Activated CD4-positive, alpha-beta memory T cell treated with anti-CD3 and anti-CD28 coated beads, Interleukin-2, amount 10 ng/mL, durations not matched to agents 7 days and 5 days (primary cell): ENCODE measurements at regions not wholly inside any gene's neighbourhood (a gene's known extent, or its start where the extent isn't known, plus 50 kb on each side); places are given as distances from the start of the nearest gene placed in this dataset.
A peak's percentile ranks its signal among the peaks of the same experiment; 100 is the strongest.

Source experiments
- CTCF ChIA-PET: fragments of 350-600 bp; sonication (Branson Sonifier 250); formaldehyde crosslinking; loops from one replicate; lab custom pipeline; 2021; ENCODE audit warnings: antibody characterized with exemption, inconsistent platforms; lab: Charles Lee
- POLR2A ChIA-PET: fragments of 350-600 bp; sonication (Branson Sonifier 250); formaldehyde crosslinking; loops from one replicate; lab custom pipeline; 2021; ENCODE audit warnings: antibody characterized with exemption; lab: Charles Lee
- DNase-seq: peaks from one replicate; pipeline ENCODE4 v3.0.0-alpha.2; 2020
- H3K27ac Mint-ChIP-seq: one replicate; pipeline ENCODE4 v1.8.0; 2021; ENCODE audit warnings: mild to moderate bottlenecking, mixed read lengths
- H3K27me3 Mint-ChIP-seq: one replicate; pipeline ENCODE4 v1.8.0; 2021; ENCODE audit warnings: mixed read lengths
- H3K36me3 Mint-ChIP-seq: one replicate; pipeline ENCODE4 v1.8.0; 2021; ENCODE audit warnings: low read depth, mixed read lengths
- H3K4me1 Mint-ChIP-seq: one replicate; pipeline ENCODE4 v1.8.0; 2021; ENCODE audit warnings: mixed read lengths
- H3K4me3 Mint-ChIP-seq: one replicate; pipeline ENCODE4 v1.8.0; 2021; ENCODE audit warnings: mild to moderate bottlenecking, mixed read lengths
- H3K9me3 Mint-ChIP-seq: one replicate; pipeline ENCODE4 v1.8.0; 2021; ENCODE audit warnings: mixed read lengths

DNA sequence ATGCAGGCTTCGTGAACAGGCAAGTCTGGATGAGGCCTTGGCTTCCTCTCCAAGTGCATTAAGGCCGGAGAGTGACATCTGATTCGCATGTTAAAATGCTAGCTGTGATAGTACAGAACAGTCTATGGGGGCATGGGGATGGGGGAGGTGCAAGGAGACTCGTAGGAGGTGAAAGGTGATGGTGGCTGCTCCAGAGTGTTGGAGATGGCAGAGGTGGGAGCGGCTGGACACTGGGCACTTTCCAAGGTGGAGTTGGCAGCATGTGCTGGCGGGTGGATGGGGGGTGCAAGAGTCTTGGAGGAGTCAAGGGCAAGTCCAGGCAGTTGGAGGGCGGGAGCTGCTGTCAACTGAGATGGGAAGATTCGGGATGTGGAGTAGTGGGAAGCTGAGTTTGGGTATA lies 350.9 kb upstream of the TNRC6C start:
- no peaks in the 10 kb centered on the region for H3K9me3 Mint-ChIP-seq
- peaks cover 24% of the 10 kb centered on the region for H3K4me1 Mint-ChIP-seq
- no peak for DNase-seq
- H3K4me3 Mint-ChIP-seq = no peak overlapping the region
- H3K27me3 Mint-ChIP-seq = peaks cover 1% of the 10 kb centered on the region
- POLR2A ChIA-PET = no interaction called here
- no peak overlapping the region for H3K27ac Mint-ChIP-seq
- H3K36me3 Mint-ChIP-seq = peaks cover 2% of the 10 kb centered on the region
- CTCF ChIA-PET = interaction anchor here (0.6 kb wide), 1 partner anchor 176 kb away, joined by 7 read pairs; no protein-coding TSS in a partner anchor

DNA sequence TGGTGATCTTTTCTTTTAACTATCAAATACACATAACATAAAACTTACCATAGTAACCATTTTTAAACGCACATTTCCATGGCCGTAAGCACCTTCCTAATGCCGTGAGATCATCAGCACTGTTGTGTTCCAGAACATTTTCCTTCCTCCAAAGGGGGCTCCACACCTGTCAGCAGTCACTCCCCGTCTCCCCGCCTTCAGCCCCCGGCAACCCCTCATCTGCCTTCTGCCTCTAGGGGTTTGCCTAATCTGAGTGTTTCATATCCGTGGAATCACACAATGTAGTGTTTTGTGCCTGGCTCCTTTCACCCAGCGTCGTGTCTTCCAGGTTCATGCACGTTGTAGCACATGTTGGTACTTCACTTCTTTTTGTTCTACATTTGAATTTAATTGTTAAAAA lies 350.1 kb upstream of the TNRC6C start:
- Mint-ChIP-seq H3K4me3 (no peak overlapping the region), H3K4me1 (peaks cover 24% of the 10 kb centered on the region), H3K27ac (no peak overlapping the region), H3K27me3 (peaks cover 1% of the 10 kb centered on the region), H3K36me3 (peaks cover 2% of the 10 kb centered on the region), H3K9me3 (no peaks in the 10 kb centered on the region)
- ChIA-PET CTCF (no interaction called here), POLR2A (no interaction called here)
- DNase-seq = no peak

DNA sequence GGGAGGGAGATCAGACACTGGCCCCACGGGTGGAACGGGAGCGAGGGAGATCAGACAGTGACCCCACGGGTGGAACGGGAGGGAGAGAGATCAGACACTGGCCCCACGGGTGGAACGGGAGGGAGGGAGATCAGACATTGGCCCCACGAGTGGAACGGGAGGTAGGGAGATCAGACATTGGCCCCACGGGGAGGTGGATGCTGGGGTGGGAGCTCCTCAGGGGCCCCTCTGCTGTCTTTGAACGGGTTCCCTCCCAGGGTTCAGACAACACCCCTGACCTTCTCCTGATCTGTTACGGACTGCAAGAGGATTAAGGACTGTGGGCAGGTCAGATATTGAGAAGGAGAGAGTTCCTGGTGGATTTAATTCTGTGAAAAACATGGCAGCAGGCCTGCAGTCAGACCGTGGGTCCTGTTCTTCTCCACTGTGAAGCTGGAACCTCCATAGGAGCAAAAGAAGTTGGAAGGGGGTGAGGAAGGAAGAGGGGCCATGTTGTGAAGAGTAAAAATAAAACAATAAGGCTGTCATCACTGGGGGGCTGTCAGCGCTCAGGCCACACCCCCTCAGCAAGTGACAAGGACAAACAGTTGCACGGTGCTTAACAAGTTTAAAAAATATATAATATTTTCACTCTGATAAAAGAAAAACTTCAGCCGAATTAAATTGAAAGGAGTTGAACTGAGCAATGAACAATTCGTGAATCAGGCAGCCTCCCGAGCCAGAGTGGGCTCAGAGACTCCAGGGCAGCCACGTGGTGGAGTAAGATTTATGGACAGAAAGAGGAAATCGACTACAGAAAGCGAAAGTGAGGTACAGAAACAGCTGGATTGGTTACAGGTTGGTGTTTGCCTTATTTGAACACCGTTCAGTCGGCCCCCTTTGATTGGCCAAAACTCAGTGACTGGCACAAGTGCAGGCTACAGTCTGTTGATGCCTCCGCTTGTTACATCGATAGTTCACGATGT lies 348.7 kb upstream of the TNRC6C start:
- peak overlapping the region; percentile 52 for H3K27ac Mint-ChIP-seq
- H3K4me1 Mint-ChIP-seq = peaks cover 24% of the 10 kb centered on the region
- CTCF ChIA-PET = interaction anchor here (0.5 to 1.6 kb wide), 5 partner anchors 40 to 404 kb away, joined by 3 to 7 read pairs (median 3); no protein-coding TSS in a partner anchor
- H3K27me3 Mint-ChIP-seq = peaks cover 5% of the 10 kb centered on the region
- H3K9me3 Mint-ChIP-seq = no peaks in the 10 kb centered on the region
- H3K4me3 Mint-ChIP-seq = peak overlapping the region; percentile 26
- peaks cover 2% of the 10 kb centered on the region for H3K36me3 Mint-ChIP-seq
- peak; percentile 72 for DNase-seq
- POLR2A ChIA-PET = interaction anchor here (0.7 to 2.2 kb wide), 5 partner anchors 55 to 348 kb away, joined by 3 to 8 read pairs (median 6); partner anchors contain the start of gene TNRC6C

DNA sequence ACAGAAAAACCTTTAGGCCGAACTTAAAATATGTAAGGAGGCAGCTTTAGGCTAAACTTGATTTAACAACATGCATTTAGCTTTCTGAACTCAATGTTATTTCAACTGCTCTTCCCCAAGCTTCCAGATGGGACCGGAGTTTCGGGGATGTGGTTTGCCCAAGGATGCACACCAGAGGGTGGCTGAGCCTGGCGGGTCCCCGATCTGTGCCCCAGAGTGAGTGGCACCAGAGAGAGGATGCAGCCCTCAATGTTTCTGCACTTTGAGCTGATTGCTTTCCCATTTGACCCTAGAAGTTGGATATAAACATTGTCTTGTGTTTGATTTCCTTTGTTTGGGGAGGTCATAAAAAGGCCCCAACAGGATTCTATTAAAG lies 348.0 kb upstream of the TNRC6C start:
- Mint-ChIP-seq H3K36me3 (peaks cover 2% of the 10 kb centered on the region), H3K4me3 (peak overlapping the region; percentile 41), H3K27ac (peak overlapping the region; percentile 52), H3K27me3 (peaks cover 5% of the 10 kb centered on the region), H3K9me3 (no peaks in the 10 kb centered on the region), H3K4me1 (peaks cover 24% of the 10 kb centered on the region)
- DNase-seq = no peak
- ChIA-PET POLR2A (interaction anchor here (0.7 to 2.2 kb wide), 6 partner anchors 54 to 348 kb away, joined by 3 to 8 read pairs (median 5); partner anchors contain the start of gene TNRC6C), CTCF (interaction anchor here (0.5 to 1.6 kb wide), 5 partner anchors 39 to 403 kb away, joined by 3 to 7 read pairs (median 3); no protein-coding TSS in a partner anchor)

DNA sequence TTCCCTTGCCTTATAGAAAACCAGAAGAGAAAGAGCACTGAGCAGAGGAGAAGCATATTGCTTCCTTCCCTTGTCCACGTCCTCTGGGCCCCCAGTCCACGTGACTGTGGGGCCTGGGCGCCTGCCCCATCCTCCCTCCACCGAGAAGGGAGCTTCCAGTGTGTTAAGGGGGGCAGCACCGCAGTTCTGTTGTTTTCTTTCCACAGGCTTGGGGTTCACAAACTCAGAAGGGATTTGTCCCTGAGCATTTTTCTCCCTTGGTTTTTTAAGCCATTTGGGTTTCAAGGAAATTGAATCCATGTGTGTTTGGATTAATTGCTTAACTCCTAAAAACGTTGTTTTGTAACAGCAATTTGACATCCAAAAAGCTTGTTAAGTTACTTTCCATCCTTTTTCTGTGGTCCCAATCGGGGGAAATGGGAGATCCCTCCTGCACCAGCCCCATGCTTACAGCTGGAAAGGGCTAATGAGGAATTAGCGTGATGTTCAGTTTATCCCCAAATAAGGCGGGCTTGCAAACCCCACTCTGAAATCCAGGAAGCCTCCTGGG lies 347.5 kb upstream of the TNRC6C start:
- H3K4me1 Mint-ChIP-seq = peaks cover 24% of the 10 kb centered on the region
- DNase-seq = peak; percentile 15
- no peak overlapping the region for H3K4me3 Mint-ChIP-seq
- CTCF ChIA-PET = interaction anchor here (1.1 to 1.6 kb wide), 3 partner anchors 39 to 286 kb away, joined by 3 to 7 read pairs (median 3); no protein-coding TSS in a partner anchor
- no peaks in the 10 kb centered on the region for H3K9me3 Mint-ChIP-seq
- no peak overlapping the region for H3K27ac Mint-ChIP-seq
- H3K36me3 Mint-ChIP-seq = peaks cover 2% of the 10 kb centered on the region
- POLR2A ChIA-PET = interaction anchor here (0.7 to 2.2 kb wide), 5 partner anchors 54 to 347 kb away, joined by 3 to 8 read pairs (median 6); partner anchors contain the start of gene TNRC6C
- H3K27me3 Mint-ChIP-seq = peaks cover 5% of the 10 kb centered on the region

DNA sequence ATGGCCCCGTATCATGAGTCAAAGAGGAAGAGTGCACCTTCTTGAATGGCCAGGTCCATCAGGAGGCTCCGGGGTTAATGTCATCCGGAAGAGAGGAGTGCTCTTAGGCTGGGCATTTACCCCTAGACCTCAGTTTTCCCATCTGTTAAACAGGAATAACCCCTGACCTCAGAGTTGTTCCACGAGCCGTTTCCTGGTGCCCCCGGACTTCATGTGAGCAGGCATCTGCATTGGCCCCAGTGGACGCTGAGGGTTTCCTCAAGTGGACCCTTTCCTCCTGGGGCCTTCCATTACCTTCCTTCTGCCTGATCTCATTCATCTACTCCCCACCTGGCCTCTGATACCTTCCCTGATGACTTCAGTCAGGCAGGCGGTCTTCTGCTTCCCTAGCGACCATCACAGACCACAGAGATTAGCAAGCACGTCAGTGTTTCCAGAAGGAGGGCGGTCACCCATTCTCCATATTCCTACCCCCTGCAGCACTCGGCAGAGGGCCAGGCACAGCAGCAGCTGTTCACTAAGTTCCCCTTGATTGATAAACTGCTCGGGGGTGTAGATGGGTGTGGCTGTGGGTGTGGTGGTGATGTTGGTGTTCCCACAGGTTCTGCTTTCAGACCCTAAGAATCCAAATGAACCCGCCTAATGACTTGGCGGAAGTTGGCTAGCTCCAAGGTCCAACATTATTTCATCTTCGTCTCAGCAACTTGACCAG lies 346.6 kb upstream of the TNRC6C start:
- Mint-ChIP-seq H3K27me3 (peaks cover 5% of the 10 kb centered on the region), H3K27ac (no peak overlapping the region), H3K36me3 (peaks cover 2% of the 10 kb centered on the region), H3K4me1 (peaks cover 24% of the 10 kb centered on the region), H3K9me3 (no peaks in the 10 kb centered on the region), H3K4me3 (no peak overlapping the region)
- POLR2A ChIA-PET = no interaction called here
- no peak for DNase-seq
- CTCF ChIA-PET = interaction anchor here (1.1 kb wide), 1 partner anchor 97 kb away, joined by 3 read pairs; no protein-coding TSS in a partner anchor

DNA sequence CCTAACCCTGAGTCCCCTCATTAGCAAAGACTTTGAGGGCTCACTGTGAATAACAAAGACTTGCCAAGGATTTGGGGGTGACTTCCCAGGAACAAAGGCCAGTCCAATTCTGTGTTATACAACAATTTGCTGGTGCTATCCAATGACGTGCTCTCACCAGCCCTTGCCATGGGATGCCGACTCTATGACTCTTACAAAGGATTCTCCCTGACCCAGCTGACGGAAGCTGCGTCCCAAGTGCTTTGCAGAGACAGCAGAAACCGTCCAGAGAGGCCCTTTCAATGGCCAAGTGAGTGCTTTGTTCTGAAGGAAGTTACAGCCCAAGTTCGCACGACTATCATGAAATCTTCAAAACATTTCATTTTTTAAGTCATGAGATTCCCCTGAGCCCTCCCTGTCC lies 345.3 kb upstream of the TNRC6C start:
- Mint-ChIP-seq H3K36me3 (peaks cover 2% of the 10 kb centered on the region), H3K27ac (no peak overlapping the region), H3K27me3 (peaks cover 4% of the 10 kb centered on the region), H3K4me1 (peaks cover 28% of the 10 kb centered on the region), H3K9me3 (no peaks in the 10 kb centered on the region), H3K4me3 (no peak overlapping the region)
- POLR2A ChIA-PET = no interaction called here
- CTCF ChIA-PET = interaction anchor here (1.1 kb wide), 1 partner anchor 96 kb away, joined by 3 read pairs; no protein-coding TSS in a partner anchor
- no peak for DNase-seq

DNA sequence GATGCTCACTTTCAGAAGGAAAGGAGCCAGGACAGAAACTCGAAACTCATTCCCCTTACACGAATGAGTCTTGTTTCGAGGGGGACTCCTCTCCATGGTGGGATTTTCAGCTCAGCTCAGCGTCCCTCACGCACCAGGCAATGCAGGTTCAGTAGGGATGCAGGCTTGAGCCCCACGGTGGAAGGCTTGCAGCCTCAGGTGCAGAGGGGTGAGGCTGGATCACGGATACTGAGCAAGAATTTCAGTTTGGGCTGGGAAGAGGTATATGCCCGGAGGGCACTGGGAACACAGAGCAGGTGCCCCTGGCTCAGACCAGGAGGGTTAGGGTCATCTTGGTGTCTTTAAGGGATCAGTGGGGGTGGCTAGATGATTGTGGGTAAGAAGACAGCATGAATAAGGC lies 344.9 kb upstream of the TNRC6C start:
- no peaks in the 10 kb centered on the region for H3K9me3 Mint-ChIP-seq
- DNase-seq = no peak
- H3K27me3 Mint-ChIP-seq = peaks cover 6% of the 10 kb centered on the region
- H3K4me1 Mint-ChIP-seq = peaks cover 30% of the 10 kb centered on the region
- peaks cover 2% of the 10 kb centered on the region for H3K36me3 Mint-ChIP-seq
- ChIA-PET CTCF (no interaction called here), POLR2A (no interaction called here)
- no peak overlapping the region for H3K27ac Mint-ChIP-seq
- no peak overlapping the region for H3K4me3 Mint-ChIP-seq

DNA sequence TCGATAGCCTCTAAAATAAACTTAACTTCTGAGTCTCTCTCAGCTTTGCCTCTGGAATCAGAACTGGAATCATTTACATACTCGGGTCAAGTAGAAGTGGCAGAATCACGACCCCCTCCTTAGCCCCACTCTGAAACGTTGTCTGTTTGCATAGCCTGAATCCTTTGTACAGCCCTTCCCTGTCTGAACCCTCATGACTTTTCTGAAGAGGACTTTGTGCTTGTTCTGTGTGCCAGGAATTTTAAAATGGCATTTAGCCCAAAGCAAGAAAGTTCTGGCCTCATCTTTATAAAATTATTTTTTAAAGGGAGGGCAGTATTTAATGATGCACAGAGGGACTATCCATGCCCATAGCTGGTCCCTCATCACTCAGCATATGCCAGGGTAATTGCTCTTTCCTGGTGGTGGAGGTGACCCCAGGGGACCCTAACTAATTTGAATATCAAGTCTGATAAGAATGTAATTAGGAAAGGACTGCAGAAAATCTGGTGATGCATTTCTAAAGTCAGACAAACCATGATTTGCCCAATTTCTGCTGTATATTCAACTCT lies 342.7 kb upstream of the TNRC6C start:
- no peak for DNase-seq
- ChIA-PET CTCF (no interaction called here), POLR2A (no interaction called here)
- H3K4me1 Mint-ChIP-seq = peaks cover 15% of the 10 kb centered on the region
- H3K27ac Mint-ChIP-seq = no peak overlapping the region
- H3K4me3 Mint-ChIP-seq = no peak overlapping the region
- peaks cover 12% of the 10 kb centered on the region for H3K27me3 Mint-ChIP-seq
- H3K9me3 Mint-ChIP-seq = peaks cover 8% of the 10 kb centered on the region
- H3K36me3 Mint-ChIP-seq = no peaks in the 10 kb centered on the region

DNA sequence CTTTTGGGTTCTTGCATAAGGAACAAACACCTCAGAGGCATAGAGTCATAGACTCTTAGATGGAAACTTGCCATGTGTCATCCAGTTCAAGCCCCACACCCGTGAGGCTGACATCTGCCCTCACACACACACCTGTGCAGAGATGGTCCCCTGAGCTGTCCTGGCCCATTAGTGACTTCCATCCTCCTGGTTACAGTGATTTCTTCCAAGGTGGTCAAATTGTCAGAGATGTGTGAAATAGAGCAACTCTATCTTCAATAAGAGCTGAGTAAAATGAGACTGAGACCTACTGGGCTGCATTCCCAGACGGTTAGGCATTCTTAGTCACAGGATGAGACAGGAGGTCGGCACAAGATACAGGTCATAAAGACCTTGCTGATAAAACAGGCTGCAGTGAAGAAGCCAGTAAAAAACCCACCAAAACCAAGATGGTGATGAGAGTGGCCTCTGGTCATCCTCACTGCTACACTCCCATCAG lies 342.2 kb upstream of the TNRC6C start:
- no peak for DNase-seq
- Mint-ChIP-seq H3K4me1 (peaks cover 9% of the 10 kb centered on the region), H3K27me3 (peaks cover 12% of the 10 kb centered on the region), H3K9me3 (peaks cover 8% of the 10 kb centered on the region), H3K36me3 (no peaks in the 10 kb centered on the region), H3K4me3 (no peak overlapping the region), H3K27ac (no peak overlapping the region)
- POLR2A ChIA-PET = no interaction called here
- CTCF ChIA-PET = no interaction called here

DNA sequence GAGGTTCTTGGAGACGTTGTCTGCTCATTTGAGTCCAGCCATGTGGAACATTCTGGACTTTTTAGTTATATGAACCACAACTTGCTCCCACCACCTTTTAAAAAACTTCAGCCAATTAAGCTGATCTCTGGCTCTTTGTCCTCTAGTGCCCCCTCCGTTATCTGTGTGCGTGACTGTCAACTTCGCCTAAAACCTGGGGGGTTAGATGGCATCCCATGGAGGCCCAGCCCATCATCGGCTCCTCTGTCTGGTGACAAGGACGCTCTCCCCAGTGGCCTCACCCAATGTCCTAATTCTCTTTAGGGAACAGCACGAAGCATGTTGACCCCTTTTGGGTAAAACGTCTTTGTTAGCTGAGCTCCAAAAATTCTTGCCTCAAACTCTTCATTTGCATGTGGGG lies 341.0 kb upstream of the TNRC6C start:
- ChIA-PET CTCF (interaction anchor here (1.3 kb wide), 1 partner anchor 12 kb away, joined by 3 read pairs; no protein-coding TSS in a partner anchor), POLR2A (no interaction called here)

DNA sequence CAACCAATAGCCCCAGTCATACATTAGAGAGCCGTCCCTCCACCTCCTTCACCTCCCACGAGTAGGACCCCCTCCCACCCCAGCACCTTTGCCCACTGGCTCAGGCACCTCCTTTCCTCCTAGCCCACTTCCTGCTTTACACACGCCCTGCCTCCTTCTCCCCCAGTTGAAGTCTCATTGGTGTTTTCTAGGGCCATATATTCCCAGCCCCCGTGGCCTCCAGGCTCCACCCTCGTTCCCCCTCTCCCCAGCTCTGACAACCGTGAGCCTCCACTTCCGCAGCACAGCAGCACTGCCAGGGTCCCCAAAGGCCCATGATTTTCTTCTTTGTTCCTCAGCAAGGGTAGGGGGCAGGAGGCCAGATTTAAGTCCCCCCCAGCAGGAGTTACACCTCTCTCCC lies 340.3 kb upstream of the TNRC6C start:
- ChIA-PET CTCF (interaction anchor here (1.3 kb wide), 1 partner anchor 13 kb away, joined by 3 read pairs; no protein-coding TSS in a partner anchor), POLR2A (no interaction called here)
- Mint-ChIP-seq H3K9me3 (peaks cover 8% of the 10 kb centered on the region), H3K27ac (no peak overlapping the region), H3K27me3 (peaks cover 12% of the 10 kb centered on the region), H3K4me3 (no peak overlapping the region), H3K4me1 (peaks cover 6% of the 10 kb centered on the region), H3K36me3 (no peaks in the 10 kb centered on the region)
- DNase-seq = no peak

More for the DNA sequence above, 341.0 kb upstream of the TNRC6C start:
- no peaks in the 10 kb centered on the region for H3K36me3 Mint-ChIP-seq
- H3K27me3 Mint-ChIP-seq = peaks cover 12% of the 10 kb centered on the region
- H3K4me3 Mint-ChIP-seq = no peak overlapping the region
- no peak overlapping the region for H3K27ac Mint-ChIP-seq
- H3K9me3 Mint-ChIP-seq = peaks cover 8% of the 10 kb centered on the region
- DNase-seq = no peak
- peaks cover 6% of the 10 kb centered on the region for H3K4me1 Mint-ChIP-seq
